T-cell (primary cell): ENCODE measurements at regions not wholly inside any gene's neighbourhood (a gene's known extent, or its start where the extent isn't known, plus 50 kb on each side); places are given as distances from the start of the nearest gene placed in this dataset.
"Not testable (repeated sequence)": the region's sequence is repeated elsewhere in the genome, so short reads cannot be mapped to it uniquely, and the experiment has no call there.

Source experiments
- ATAC-seq, 4 experiments: fragments of 200-7000 bp in 3 of 4; fragments of 150-1000 bp in 1 of 4; cut with Tn5 transposase; replicated peaks in 1 of 4; 1 replicate in 3 of 4; 2 replicates in 1 of 4; pipeline ENCODE4 v1.10.0; 2021; ENCODE audit warnings: moderate library complexity in 3 of 4, mild to moderate bottlenecking in 2 of 4, moderate number of reproducible peaks in 1 of 4
- CTCF ChIA-PET, 2 donors: fragments of 300-600 bp; sonication (Branson Sonifier 250); formaldehyde crosslinking; loops; one replicate each; lab custom pipeline; 2022; ENCODE audit warnings: antibody characterized with exemption in 2 of 2; lab: Charles Lee
- POLR2A ChIA-PET, 2 donors: fragments of 300-600 bp; sonication (Branson Sonifier 250); formaldehyde crosslinking; loops; one replicate each; lab custom pipeline; 2022; ENCODE audit warnings: antibody characterized with exemption in 2 of 2; lab: Charles Lee
- DNase-seq, 35 experiments: peaks; one replicate each; pipeline versions ENCODE4 v3.0.0 to v3.0.0-alpha.2; 2013 to 2023
- H3K27ac ChIP-seq: one replicate; pipeline ENCODE4 v1.5.1; 2013; ENCODE audit warnings: low read length
- H3K27me3 ChIP-seq, 2 experiments: replicated peaks in 1 of 2; 1 replicate in 1 of 2; 2 replicates in 1 of 2; pipeline versions ENCODE4 v1.6.1 to v1.7.0; 2013; ENCODE audit warnings: low read length in 1 of 2, mixed read lengths in 1 of 2; ENCODE audit not compliant: control insufficient read depth in 2 of 2, insufficient read depth in 2 of 2; ENCODE audit errors: extremely low read depth in 1 of 2
- H3K36me3 ChIP-seq, 2 donors: 1 replicate in 1 of 2; 2 replicates in 1 of 2; pipeline versions ENCODE4 v1.6.1 to v1.7.0; 2013; ENCODE audit warnings: low read length in 1 of 2; ENCODE audit not compliant: control insufficient read depth in 2 of 2, insufficient read depth in 1 of 2; ENCODE audit errors: extremely low read depth in 1 of 2
- H3K4me1 ChIP-seq, 2 experiments: 1 replicate in 1 of 2; 2 replicates in 1 of 2; pipeline versions ENCODE4 v1.6.1 to v1.7.0; 2013; ENCODE audit warnings: low read length in 2 of 2, mixed read lengths in 1 of 2; ENCODE audit not compliant: insufficient read depth in 2 of 2, control insufficient read depth in 1 of 2; ENCODE audit errors: extremely low read depth in 1 of 2
- H3K4me3 ChIP-seq, 2 donors: 1 replicate in 1 of 2; 2 replicates in 1 of 2; pipeline versions ENCODE4 v1.5.1 to v1.7.0; 2013; ENCODE audit warnings: mild to moderate bottlenecking in 2 of 2, low read length in 1 of 2, moderate library complexity in 1 of 2; ENCODE audit not compliant: control insufficient read depth in 1 of 2; ENCODE audit errors: extremely low read depth in 1 of 2
- H3K9me3 ChIP-seq: 2 replicates; pipeline ENCODE4 v1.7.0; 2013
- H3K27ac Mint-ChIP-seq, 2 donors: one replicate each; pipeline ENCODE4 v1.8.0; 2020 to 2021; ENCODE audit warnings: mild to moderate bottlenecking in 2 of 2, mixed read lengths in 2 of 2
- H3K27me3 Mint-ChIP-seq, 2 donors: one replicate each; pipeline ENCODE4 v1.8.0; 2021 to 2022; ENCODE audit warnings: mixed read lengths in 2 of 2
- H3K36me3 Mint-ChIP-seq: one replicate; pipeline ENCODE4 v1.8.0; 2021; ENCODE audit warnings: mixed read lengths
- H3K4me1 Mint-ChIP-seq, 3 donors: one replicate each; pipeline ENCODE4 v1.8.0; 2020 to 2022; ENCODE audit warnings: mixed read lengths in 3 of 3, mild to moderate bottlenecking in 1 of 3
- H3K4me3 Mint-ChIP-seq, 3 donors: one replicate each; pipeline ENCODE4 v1.8.0; 2020 to 2022; ENCODE audit warnings: mild to moderate bottlenecking in 3 of 3, mixed read lengths in 3 of 3, moderate library complexity in 3 of 3
- H3K9me3 Mint-ChIP-seq, 3 donors: one replicate each; pipeline ENCODE4 v1.8.0; 2020 to 2022; ENCODE audit warnings: mixed read lengths in 3 of 3
- WGBS: methylation state at CpG from one replicate; pipeline ENCODE4 v1.1.5; 2013; ENCODE audit warnings: missing lambda C conversion rate; ENCODE audit not compliant: insufficient coverage; 5-methylcytosine and 5-hydroxymethylcytosine counted together

GRCh38 chr16:31727553-31727952, 146.1 kb upstream of the ZNF267 start:
- Mint-ChIP-seq H3K27ac (no peak overlapping the region), H3K36me3 (peaks cover 87% of the 10 kb centered on the region), H3K27me3 (no peaks in the 10 kb centered on the region), H3K9me3 (peaks cover 30 to 50% (median 32%) of the 10 kb centered on the region in 3 donors), H3K4me3 (no peak overlapping the region), H3K4me1 (peaks cover 23 to 37% (median 34%) of the 10 kb centered on the region in 3 donors)
- Histone ChIP-seq H3K9me3 (peaks cover 10% of the 10 kb centered on the region), H3K4me3 (no peak overlapping the region), H3K36me3 (peaks cover 3 to 22% of the 10 kb centered on the region in 2 donors), H3K4me1 (no peaks in the 10 kb centered on the region), H3K27me3 (no peaks in the 10 kb centered on the region), H3K27ac (no peak overlapping the region)
- ChIA-PET POLR2A (no interaction called here), CTCF (no interaction called here)
- ATAC-seq: no peak
- DNase-seq: no peak

- Mint-ChIP-seq H3K36me3 (peaks cover 90% of the 10 kb centered on the region), H3K27me3 (no peaks in the 10 kb centered on the region), H3K4me3 (no peak overlapping the region), H3K27ac (no peak overlapping the region), H3K4me1 (peaks cover 4 to 17% (median 6%) of the 10 kb centered on the region in 3 donors), H3K9me3 (peaks cover 34 to 62% (median 52%) of the 10 kb centered on the region in 3 donors)
- ATAC-seq (no peak), DNase-seq (no peak)
- Histone ChIP-seq H3K4me3 (no peak overlapping the region), H3K36me3 (peaks cover 3 to 25% of the 10 kb centered on the region in 2 donors), H3K27ac (no peak overlapping the region), H3K4me1 (no peaks in the 10 kb centered on the region), H3K27me3 (no peaks in the 10 kb centered on the region), H3K9me3 (peaks cover 10% of the 10 kb centered on the region)
- WGBS: 96% methylated on average over 2 of the region's 3 CpGs
- CTCF ChIA-PET: interaction anchor here in 1 of 2 donors (0.6 kb wide), 1 partner anchor 767 kb away, joined by 6 read pairs; no protein-coding TSS in a partner anchor
- POLR2A ChIA-PET: interaction anchor here in 1 of 2 donors (0.6 kb wide), 2 partner anchors 523 to 615 kb away, joined by 3 to 5 read pairs; no protein-coding TSS in a partner anchor
Observed at GRCh38 chr16:31734265-31734664, 139.3 kb upstream of the ZNF267 start.

- H3K4me1 ChIP-seq, H3K27me3 ChIP-seq, H3K4me3 ChIP-seq, DNase-seq, H3K27me3 Mint-ChIP-seq, H3K27ac ChIP-seq, H3K27ac Mint-ChIP-seq, H3K4me1 Mint-ChIP-seq, ATAC-seq, POLR2A ChIA-PET: not testable (repeated sequence)
- peaks cover 24% of the 10 kb centered on the region for H3K9me3 ChIP-seq
- Mint-ChIP-seq H3K36me3 (peaks cover 93% of the 10 kb centered on the region), H3K9me3 (peaks cover 42 to 74% (median 60%) of the 10 kb centered on the region in 3 donors), H3K4me3 (peak overlapping the region in 1 of 3 donors; percentile 3)
- H3K36me3 ChIP-seq: peaks cover 5 to 19% of the 10 kb centered on the region in 2 donors
- CTCF ChIA-PET: interaction anchor here in 1 of 2 donors (0.6 kb wide), 1 partner anchor 600 kb away, joined by 5 read pairs; no protein-coding TSS in a partner anchor
Observed at GRCh38 chr16:31745098-31745497, 128.5 kb upstream of the ZNF267 start.

- Mint-ChIP-seq H3K27ac (no peak overlapping the region), H3K4me3 (no peak overlapping the region), H3K9me3 (peaks cover 40 to 72% (median 61%) of the 10 kb centered on the region in 3 donors), H3K27me3 (no peaks in the 10 kb centered on the region), H3K4me1 (peaks cover 0 to 9% (median 5%) of the 10 kb centered on the region in 3 donors), H3K36me3 (peaks cover 93% of the 10 kb centered on the region)
- POLR2A ChIA-PET: no interaction called here
- CTCF ChIA-PET: no interaction called here
- no peak for ATAC-seq
- H3K4me1 ChIP-seq: no peaks in the 10 kb centered on the region
- no peak overlapping the region for H3K27ac ChIP-seq
- H3K9me3 ChIP-seq: peaks cover 21% of the 10 kb centered on the region
- H3K27me3 ChIP-seq: no peaks in the 10 kb centered on the region
- DNase-seq: no peak
- H3K36me3 ChIP-seq: peaks cover 5 to 19% of the 10 kb centered on the region in 2 donors
- WGBS: no CpG with 5 or more reads among the region's 2 CpGs
- no peak overlapping the region for H3K4me3 ChIP-seq
Observed at GRCh38 chr16:31745900-31746299, 127.7 kb upstream of the ZNF267 start.

GRCh38 chr16:31754998-31755615, 118.5 kb upstream of the ZNF267 start:
- Histone ChIP-seq H3K36me3 (peaks cover 4 to 40% of the 10 kb centered on the region in 2 donors), H3K4me1 (no peaks in the 10 kb centered on the region), H3K27ac (no peak overlapping the region), H3K9me3 (peaks cover 56% of the 10 kb centered on the region), H3K27me3 (no peaks in the 10 kb centered on the region), H3K4me3 (no peak overlapping the region)
- no CpG with 5 or more reads among the region's 7 CpGs for WGBS
- peaks cover 26 to 71% (median 71%) of the 10 kb centered on the region in 3 donors for H3K9me3 Mint-ChIP-seq
- H3K27ac Mint-ChIP-seq: no peak overlapping the region
- peaks cover 84% of the 10 kb centered on the region for H3K36me3 Mint-ChIP-seq
- no peaks in the 10 kb centered on the region for H3K4me1 Mint-ChIP-seq
- DNase-seq: no peak
- POLR2A ChIA-PET: no interaction called here
- H3K4me3 Mint-ChIP-seq: no peak overlapping the region
- CTCF ChIA-PET: no interaction called here
- H3K27me3 Mint-ChIP-seq: no peaks in the 10 kb centered on the region
- no peak for ATAC-seq

- no peak overlapping the region for H3K4me3 ChIP-seq
- Mint-ChIP-seq H3K9me3 (peaks cover 14 to 49% (median 40%) of the 10 kb centered on the region in 3 donors), H3K27me3 (no peaks in the 10 kb centered on the region), H3K36me3 (peaks cover 38% of the 10 kb centered on the region), H3K27ac (no peak overlapping the region), H3K4me1 (no peaks in the 10 kb centered on the region), H3K4me3 (no peak overlapping the region)
- no peaks in the 10 kb centered on the region for H3K27me3 ChIP-seq
- H3K27ac ChIP-seq: no peak overlapping the region
- H3K9me3 ChIP-seq: peaks cover 9% of the 10 kb centered on the region
- CTCF ChIA-PET: no interaction called here
- H3K36me3 ChIP-seq: peaks cover 0 to 4% of the 10 kb centered on the region in 2 donors
- no CpG with 5 or more reads among the region's 2 CpGs for WGBS
- no peaks in the 10 kb centered on the region for H3K4me1 ChIP-seq
- no peak for ATAC-seq
- no peak for DNase-seq
- POLR2A ChIA-PET: no interaction called here
Observed at GRCh38 chr16:31764103-31764502, 109.5 kb upstream of the ZNF267 start.
